Lower leg skin (tissue), 4 donors: ENCODE measurements at regions not wholly inside any gene's neighbourhood (a gene's known extent, or its start where the extent isn't known, plus 50 kb on each side); places are given as distances from the start of the nearest gene placed in this dataset.

Experiments used
- DNase-seq, 2 donors: peaks; one replicate each; pipeline ENCODE4 v3.0.0-alpha.2; 2019; ENCODE audit warnings: low spot score in 2 of 2
- H3K4me3 ChIP-seq: fragments of 200-600 bp; sonication (generic); 2 replicates; pipeline ENCODE4 v1.5.1; 2017; ENCODE audit warnings: mild to moderate bottlenecking, low read depth; ENCODE audit not compliant: poor library complexity, severe bottlenecking
- CTCF ChIP-seq, 3 donors: fragments of 450-650 bp; IDR thresholded peaks; one replicate each; pipeline ENCODE4 v1.5.1; 2016; ENCODE audit warnings: antibody characterized with exemption in 3 of 3, mild to moderate bottlenecking in 3 of 3, moderate library complexity in 2 of 3
- POLR2A ChIP-seq, 2 donors: fragments of 450-650 bp; IDR thresholded peaks; one replicate each; pipeline ENCODE4 v1.6.1; 2016 to 2017; ENCODE audit warnings: antibody characterized with exemption in 2 of 2, mild to moderate bottlenecking in 1 of 2, moderate library complexity in 1 of 2
- WGBS, 2 donors: methylation state at CpG; one replicate each; pipeline ENCODE4 v1.1.5; 2018; 5-methylcytosine and 5-hydroxymethylcytosine counted together
- intact Hi-C: fragments of 100-400 bp; cut with DNase I; formaldehyde crosslinking; loops from one replicate; pipeline ENCODE4 v1.15.0; 2023; ENCODE audit warnings: low total_unique reads

GRCh38 chr2:7721413-7721995 lies 804.3 kb downstream of the RNF144A start:
- no peak for DNase-seq
- intact Hi-C loops = no loop called here
- no peak overlapping the region for H3K4me3 ChIP-seq
- no peak for TF ChIP-seq CTCF (IDR thresholded peaks at IDR 0.05)
- TF ChIP-seq POLR2A (IDR thresholded peaks at IDR 0.05) = no peak
- WGBS, 2 donors = 87 to 91% methylated on average over 10 of the region's 10 CpGs

- intact Hi-C loops = no loop called here
- no peak for DNase-seq
- H3K4me3 ChIP-seq = no peak overlapping the region
- 94% methylated on average over 13 of the region's 13 CpGs for WGBS, 2 donors
- TF ChIP-seq CTCF (IDR thresholded peaks at IDR 0.05) (no peak), POLR2A (IDR thresholded peaks at IDR 0.05) (no peak)
Measured at GRCh38 chr2:7722212-7722910, 805.1 kb downstream of the RNF144A start.

- TF ChIP-seq CTCF (IDR thresholded peaks at IDR 0.05) (no peak), POLR2A (IDR thresholded peaks at IDR 0.05) (no peak)
- DNase-seq = no peak
- no peak overlapping the region for H3K4me3 ChIP-seq
- intact Hi-C loops = no loop called here
- 86 to 97% methylated on average over 5 of the region's 5 CpGs for WGBS, 2 donors
Measured at GRCh38 chr2:7724336-7724735, 807.1 kb downstream of the RNF144A start.

- no peak overlapping the region for H3K4me3 ChIP-seq
- WGBS, 2 donors = 24 to 37% methylated on average over 9 of the region's 9 CpGs
- intact Hi-C loops = no loop called here
- no peak for TF ChIP-seq POLR2A (IDR thresholded peaks at IDR 0.05)
- no peak for TF ChIP-seq CTCF (IDR thresholded peaks at IDR 0.05)
- DNase-seq = no peak
Measured at GRCh38 chr2:7725171-7725849, 808.1 kb downstream of the RNF144A start.

GRCh38 chr2:7725850-7726242 lies 808.6 kb downstream of the RNF144A start:
- 92 to 95% methylated on average over 1 of the region's 1 CpG for WGBS, 2 donors
- TF ChIP-seq POLR2A (IDR thresholded peaks at IDR 0.05) = no peak
- no peak for TF ChIP-seq CTCF (IDR thresholded peaks at IDR 0.05)
- intact Hi-C loops = no loop called here
- DNase-seq = no peak
- H3K4me3 ChIP-seq = no peak overlapping the region
